RWPE2 (cell line): ENCODE measurements at regions not wholly inside any gene's neighbourhood (a gene's known extent, or its start where the extent isn't known, plus 50 kb on each side); places are given as distances from the start of the nearest gene placed in this dataset.

Source experiments
- ATAC-seq: fragments of 200-7000 bp; cut with Tn5 transposase; 3 replicates; pipeline ENCODE4 v1.9.1; 2021; ENCODE audit warnings: low read depth
- DNase-seq: peaks from one replicate; pipeline ENCODE4 v3.0.0-alpha.2; 2020; ENCODE audit warnings: low spot score
- H3K27ac ChIP-seq: fragments of 450-650 bp; 2 replicates; pipeline ENCODE4 v1.5.1; 2017; ENCODE audit warnings: mild to moderate bottlenecking; ENCODE audit not compliant: poor library complexity, severe bottlenecking
- H3K27me3 ChIP-seq: fragments of 250-450 bp; sonication (Bioruptor Pico); 2 replicates; pipeline ENCODE4 v1.5.1; 2021; ENCODE audit warnings: mild to moderate bottlenecking, moderate library complexity; ENCODE audit not compliant: insufficient read depth, poor library complexity, severe bottlenecking
- H3K36me3 ChIP-seq: fragments of 250-450 bp; sonication (Bioruptor Pico); 2 replicates; pipeline ENCODE4 v1.5.1; 2020; ENCODE audit warnings: low read depth, mild to moderate bottlenecking, moderate library complexity
- H3K4me1 ChIP-seq: fragments of 250-450 bp; sonication (Bioruptor Pico); 2 replicates; pipeline ENCODE4 v1.5.1; 2021; ENCODE audit warnings: mild to moderate bottlenecking, moderate library complexity; ENCODE audit not compliant: insufficient read depth, poor library complexity, severe bottlenecking
- H3K4me3 ChIP-seq: fragments of 250-450 bp; sonication (Bioruptor Pico); 2 replicates; pipeline ENCODE4 v1.5.1; 2021; ENCODE audit warnings: mild to moderate bottlenecking, moderate library complexity; ENCODE audit not compliant: severe bottlenecking
- H3K9me3 ChIP-seq: fragments of 250-450 bp; sonication (Bioruptor Pico); 2 replicates; pipeline ENCODE4 v1.5.1; 2021; ENCODE audit warnings: mild to moderate bottlenecking, moderate library complexity; ENCODE audit not compliant: severe bottlenecking
- TF ChIP-seq, protein P1 (sequence below): fragments of 450-650 bp; IDR thresholded peaks from one replicate; pipeline ENCODE4 v1.5.1; 2017; ENCODE audit warnings: mild to moderate bottlenecking, moderate library complexity; ENCODE audit not compliant: poor library complexity, severe bottlenecking

- ATAC-seq (no peak; the same call in 2 of the 3 replicates), DNase-seq (no peak)
- no peak overlapping the region for H3K4me3 ChIP-seq
- H3K27ac ChIP-seq: no peak overlapping the region
- TF ChIP-seq, protein P1, sequence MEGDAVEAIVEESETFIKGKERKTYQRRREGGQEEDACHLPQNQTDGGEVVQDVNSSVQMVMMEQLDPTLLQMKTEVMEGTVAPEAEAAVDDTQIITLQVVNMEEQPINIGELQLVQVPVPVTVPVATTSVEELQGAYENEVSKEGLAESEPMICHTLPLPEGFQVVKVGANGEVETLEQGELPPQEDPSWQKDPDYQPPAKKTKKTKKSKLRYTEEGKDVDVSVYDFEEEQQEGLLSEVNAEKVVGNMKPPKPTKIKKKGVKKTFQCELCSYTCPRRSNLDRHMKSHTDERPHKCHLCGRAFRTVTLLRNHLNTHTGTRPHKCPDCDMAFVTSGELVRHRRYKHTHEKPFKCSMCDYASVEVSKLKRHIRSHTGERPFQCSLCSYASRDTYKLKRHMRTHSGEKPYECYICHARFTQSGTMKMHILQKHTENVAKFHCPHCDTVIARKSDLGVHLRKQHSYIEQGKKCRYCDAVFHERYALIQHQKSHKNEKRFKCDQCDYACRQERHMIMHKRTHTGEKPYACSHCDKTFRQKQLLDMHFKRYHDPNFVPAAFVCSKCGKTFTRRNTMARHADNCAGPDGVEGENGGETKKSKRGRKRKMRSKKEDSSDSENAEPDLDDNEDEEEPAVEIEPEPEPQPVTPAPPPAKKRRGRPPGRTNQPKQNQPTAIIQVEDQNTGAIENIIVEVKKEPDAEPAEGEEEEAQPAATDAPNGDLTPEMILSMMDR: no peak
- no peaks in the 10 kb centered on the region for H3K27me3 ChIP-seq
- no peaks in the 10 kb centered on the region for H3K9me3 ChIP-seq
- no peaks in the 10 kb centered on the region for H3K36me3 ChIP-seq
- no peaks in the 10 kb centered on the region for H3K4me1 ChIP-seq
These were observed 229.7 kb upstream of the ASCC3 start for GRCh38 chr6:101110814-101111213.

- no peak for DNase-seq
- Histone ChIP-seq H3K36me3 (no peaks in the 10 kb centered on the region), H3K4me3 (no peak overlapping the region), H3K4me1 (peaks cover 3% of the 10 kb centered on the region), H3K27ac (no peak overlapping the region), H3K27me3 (no peaks in the 10 kb centered on the region), H3K9me3 (no peaks in the 10 kb centered on the region)
- TF ChIP-seq, protein P1: no peak
- no peak for ATAC-seq
These were observed 232.5 kb upstream of the ASCC3 start for GRCh38 chr6:101113468-101114260.

- no peak for DNase-seq
- ATAC-seq: peak; percentile 67; the same call in 2 of the 3 replicates
- H3K27ac ChIP-seq: no peak overlapping the region
- H3K36me3 ChIP-seq: no peaks in the 10 kb centered on the region
- TF ChIP-seq, protein P1: peak; percentile 73
- H3K4me3 ChIP-seq: no peak overlapping the region
- no peaks in the 10 kb centered on the region for H3K27me3 ChIP-seq
- H3K9me3 ChIP-seq: no peaks in the 10 kb centered on the region
- peaks cover 3% of the 10 kb centered on the region for H3K4me1 ChIP-seq
These were observed 233.6 kb upstream of the ASCC3 start for GRCh38 chr6:101114703-101115102.

- TF ChIP-seq, protein P1: no peak
- DNase-seq: no peak
- Histone ChIP-seq H3K4me1 (peaks cover 3% of the 10 kb centered on the region), H3K4me3 (no peak overlapping the region), H3K27me3 (no peaks in the 10 kb centered on the region), H3K27ac (no peak overlapping the region), H3K9me3 (no peaks in the 10 kb centered on the region), H3K36me3 (no peaks in the 10 kb centered on the region)
- no peak for ATAC-seq
These were observed 235.2 kb upstream of the ASCC3 start for GRCh38 chr6:101116337-101116736.
